Putamen (tissue), 1 donor: ENCODE measurements at regions not wholly inside any gene's neighbourhood (a gene's known extent, or its start where the extent isn't known, plus 50 kb on each side); places are given as distances from the start of the nearest gene placed in this dataset.

Experiments
- DNase-seq: peaks from one replicate; pipeline ENCODE4 v3.0.0-alpha.2; 2016; ENCODE audit warnings: low spot score

- DNase-seq: no peak
Measured at GRCh38 chr16:49910541-49911071, 54.7 kb upstream of the ZNF423 start.

- no peak for DNase-seq
Measured at GRCh38 chr16:49911430-49911829, 55.5 kb upstream of the ZNF423 start.

GRCh38 chr16:49912721-49913120, 56.8 kb upstream of the ZNF423 start:
- DNase-seq: no peak

GRCh38 chr16:49913720-49914119, 57.8 kb upstream of the ZNF423 start:
- no peak for DNase-seq

GRCh38 chr16:49914657-49915056, 58.7 kb upstream of the ZNF423 start:
- no peak for DNase-seq

GRCh38 chr16:49918257-49918656, 62.3 kb upstream of the ZNF423 start:
- DNase-seq: no peak

GRCh38 chr16:49919327-49919726, 63.4 kb upstream of the ZNF423 start:
- no peak for DNase-seq

GRCh38 chr16:49920397-49920796, 64.5 kb upstream of the ZNF423 start:
- DNase-seq: no peak

- DNase-seq: no peak
Measured at GRCh38 chr16:49921106-49921505, 65.2 kb upstream of the ZNF423 start.

GRCh38 chr16:49921791-49922456, 66.0 kb upstream of the ZNF423 start:
- peak; percentile 33 for DNase-seq

- DNase-seq: no peak
Measured at GRCh38 chr16:49923411-49923810, 67.5 kb upstream of the ZNF423 start.

GRCh38 chr16:49924078-49924477, 68.2 kb upstream of the ZNF423 start:
- no peak for DNase-seq

GRCh38 chr16:49926941-49927340, 71.0 kb upstream of the ZNF423 start:
- no peak for DNase-seq

GRCh38 chr16:49928176-49929041, 72.5 kb upstream of the ZNF423 start:
- DNase-seq: no peak

GRCh38 chr16:49929626-49930025, 73.7 kb upstream of the ZNF423 start:
- DNase-seq: no peak

GRCh38 chr16:49930841-49931240, 74.9 kb upstream of the ZNF423 start:
- no peak for DNase-seq

- no peak for DNase-seq
Measured at GRCh38 chr16:49931266-49931665, 75.4 kb upstream of the ZNF423 start.

GRCh38 chr16:49931916-49932315, 76.0 kb upstream of the ZNF423 start:
- DNase-seq: no peak

GRCh38 chr16:49932434-49932833, 76.5 kb upstream of the ZNF423 start:
- DNase-seq: no peak

- DNase-seq: no peak
Measured at GRCh38 chr16:49932946-49933345, 77.0 kb upstream of the ZNF423 start.

GRCh38 chr16:49936791-49937190, 80.9 kb upstream of the ZNF423 start:
- no peak for DNase-seq

GRCh38 chr16:49937886-49938285, 82.0 kb upstream of the ZNF423 start:
- DNase-seq: no peak

GRCh38 chr16:49939495-49939894, 83.6 kb upstream of the ZNF423 start:
- DNase-seq: no peak
